Colonic mucosa (tissue), 4 donors: ENCODE measurements at regions not wholly inside any gene's neighbourhood (a gene's known extent, or its start where the extent isn't known, plus 50 kb on each side); places are given as distances from the start of the nearest gene placed in this dataset.
"Not testable (repeated sequence)": the region's sequence is repeated elsewhere in the genome, so short reads cannot be mapped to it uniquely, and the experiment has no call there.

Source experiments
- DNase-seq: peaks from one replicate; pipeline ENCODE4 v3.0.0-alpha.2; 2020
- H3K27ac ChIP-seq: fragments of 200-600 bp; one replicate; pipeline ENCODE4 v1.8.0; 2021
- H3K27me3 ChIP-seq: fragments of 200-600 bp; one replicate; pipeline ENCODE4 v1.8.0; 2021
- H3K36me3 ChIP-seq: fragments of 200-600 bp; one replicate; pipeline ENCODE4 v1.8.0; 2021
- H3K4me1 ChIP-seq: fragments of 200-600 bp; one replicate; pipeline ENCODE4 v1.8.0; 2021; ENCODE audit warnings: mild to moderate bottlenecking
- H3K4me3 ChIP-seq: fragments of 200-600 bp; one replicate; pipeline ENCODE4 v1.8.0; 2021
- H3K9ac ChIP-seq, 2 donors: one replicate each; pipeline ENCODE4 v1.7.0; 2013; ENCODE audit warnings: control low read depth in 2 of 2, low read depth in 2 of 2, low read length in 2 of 2
- H3K9me3 ChIP-seq: fragments of 200-600 bp; one replicate; pipeline ENCODE4 v1.8.0; 2021
- CTCF ChIP-seq: fragments of 200-600 bp; IDR thresholded peaks from one replicate; pipeline ENCODE4 v1.8.0; 2022; ENCODE audit warnings: antibody characterized with exemption, mild to moderate bottlenecking
- intact Hi-C: fragments of 100-400 bp; cut with DNase I; formaldehyde crosslinking; loops from one replicate; pipeline ENCODE4 v1.14.1; 2022
- donor health status: healthy.
- donor health status: DM: no; HTN: no; CAD: no.
- donor health status: DM: no; HTN: no; CAD: no.

- Histone ChIP-seq H3K36me3 (no peaks in the 10 kb centered on the region), H3K27me3 (no peaks in the 10 kb centered on the region), H3K4me3 (no peak overlapping the region), H3K9me3 (no peaks in the 10 kb centered on the region), H3K4me1 (no peaks in the 10 kb centered on the region), H3K27ac (no peak overlapping the region), H3K9ac (no peak overlapping the region)
- DNase-seq, result no peak
- no peak for TF ChIP-seq CTCF
- intact Hi-C loops, result no loop called here
Measured at GRCh38 chr4:131603705-131604104, 1545.4 kb upstream of the PCDH10 start.

DNA sequence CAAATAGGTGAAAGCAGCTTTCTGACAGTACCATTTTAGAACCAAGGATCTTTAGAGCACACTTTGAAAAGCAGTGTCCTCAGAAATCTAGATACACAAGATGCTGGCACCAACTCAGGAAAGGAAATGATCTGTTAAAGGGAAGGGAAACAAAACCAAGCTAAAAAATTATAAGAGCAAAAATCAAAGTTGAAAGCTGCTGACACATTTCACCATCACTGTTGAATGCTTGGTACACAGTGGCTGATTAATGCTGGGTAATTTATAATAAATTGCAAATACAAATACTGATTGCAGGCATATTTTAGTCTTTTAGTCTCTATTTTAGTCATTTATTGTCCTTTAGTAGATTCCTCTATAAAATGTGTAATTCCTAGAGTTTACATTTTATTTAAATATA is 1540.1 kb upstream of the PCDH10 start:
- H3K4me3 ChIP-seq, result no peak overlapping the region
- no peak overlapping the region for H3K27ac ChIP-seq
- no peaks in the 10 kb centered on the region for H3K9me3 ChIP-seq
- no peak for DNase-seq
- H3K4me1 ChIP-seq, result no peaks in the 10 kb centered on the region
- H3K27me3 ChIP-seq, result no peaks in the 10 kb centered on the region
- no peak for TF ChIP-seq CTCF
- intact Hi-C loops, result no loop called here
- no peaks in the 10 kb centered on the region for H3K36me3 ChIP-seq
- no peak overlapping the region for H3K9ac ChIP-seq

DNA sequence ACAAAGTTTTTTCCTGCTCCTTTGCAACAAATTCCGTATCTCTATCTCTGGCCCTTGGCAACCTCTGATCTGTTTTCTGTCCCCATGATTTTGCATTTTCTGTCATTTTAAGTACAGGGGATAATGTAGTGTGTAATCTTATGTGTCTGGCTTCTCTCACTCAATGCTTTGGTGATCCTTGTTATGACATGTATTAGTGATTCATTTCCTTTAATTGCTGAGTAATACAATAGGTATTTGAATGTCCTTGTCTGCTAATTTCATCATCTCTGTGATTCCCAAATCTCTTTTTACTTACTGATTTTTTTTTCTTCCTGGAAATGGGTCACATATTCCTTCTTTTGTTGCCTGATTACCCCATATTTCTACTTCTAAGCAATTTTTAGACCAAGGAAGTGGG is 1538.6 kb upstream of the PCDH10 start:
- H3K4me1 ChIP-seq, H3K9ac ChIP-seq, H3K27me3 ChIP-seq, DNase-seq, H3K9me3 ChIP-seq, H3K36me3 ChIP-seq, H3K27ac ChIP-seq, intact Hi-C loops, H3K4me3 ChIP-seq: not testable (repeated sequence)

- Histone ChIP-seq H3K4me3 (no peak overlapping the region), H3K9me3 (no peaks in the 10 kb centered on the region), H3K27me3 (no peaks in the 10 kb centered on the region), H3K27ac (no peak overlapping the region), H3K9ac (no peak overlapping the region), H3K4me1 (no peaks in the 10 kb centered on the region), H3K36me3 (no peaks in the 10 kb centered on the region)
- DNase-seq, result no peak
- intact Hi-C loops, result no loop called here
- TF ChIP-seq CTCF, result no peak
Measured at GRCh38 chr4:131613086-131613823, 1535.8 kb upstream of the PCDH10 start.

- no peak for DNase-seq
- intact Hi-C loops, result no loop called here
- no peaks in the 10 kb centered on the region for H3K4me1 ChIP-seq
- no peaks in the 10 kb centered on the region for H3K36me3 ChIP-seq
- no peak overlapping the region for H3K9ac ChIP-seq
- no peaks in the 10 kb centered on the region for H3K27me3 ChIP-seq
- TF ChIP-seq CTCF, result no peak
- no peak overlapping the region for H3K4me3 ChIP-seq
- H3K9me3 ChIP-seq, result no peaks in the 10 kb centered on the region
- no peak overlapping the region for H3K27ac ChIP-seq
Measured at GRCh38 chr4:131613824-131614216, 1535.3 kb upstream of the PCDH10 start.

DNA sequence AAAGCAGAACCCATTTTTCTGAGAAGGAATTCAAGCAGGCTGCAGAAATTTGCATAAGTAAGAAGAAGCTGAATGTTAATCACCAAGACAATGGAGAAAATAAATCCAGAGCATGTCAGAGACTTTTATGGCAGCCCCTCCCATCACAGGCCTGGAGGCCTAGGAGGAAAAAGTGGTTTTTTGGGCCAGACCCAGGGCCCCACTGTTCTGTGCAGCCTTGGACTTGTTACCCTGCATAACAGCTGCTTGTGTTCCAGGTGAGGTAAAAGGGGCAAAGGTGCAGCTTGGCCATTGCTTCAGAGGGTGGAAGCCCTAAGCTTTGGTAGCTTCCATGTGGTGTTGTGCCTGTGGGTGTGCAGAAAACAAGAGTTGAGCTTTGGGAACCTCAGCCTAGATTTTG is 1516.2 kb upstream of the PCDH10 start:
- Histone ChIP-seq H3K27ac (no peak overlapping the region), H3K36me3 (no peaks in the 10 kb centered on the region), H3K27me3 (no peaks in the 10 kb centered on the region), H3K9me3 (no peaks in the 10 kb centered on the region), H3K9ac (no peak overlapping the region), H3K4me3 (no peak overlapping the region), H3K4me1 (no peaks in the 10 kb centered on the region)
- TF ChIP-seq CTCF, result no peak
- no peak for DNase-seq
- intact Hi-C loops, result no loop called here
